Thyroid gland (tissue), 4 donors: ENCODE measurements at regions not wholly inside any gene's neighbourhood (a gene's known extent, or its start where the extent isn't known, plus 50 kb on each side); places are given as distances from the start of the nearest gene placed in this dataset.
"Not testable (repeated sequence)": the region's sequence is repeated elsewhere in the genome, so short reads cannot be mapped to it uniquely, and the experiment has no call there.

ENCODE experiments used
- DNase-seq, 2 donors: peaks; one replicate each; pipeline ENCODE4 v3.0.0-alpha.2; 2019
- H3K27ac ChIP-seq, 3 donors: fragments of 200-600 bp; sonication (generic); 1 replicate in 2 of 3; 2 replicates in 1 of 3; pipeline ENCODE4 v1.5.1; 2016 to 2019; ENCODE audit warnings: mild to moderate bottlenecking in 1 of 3, moderate library complexity in 1 of 3
- H3K27me3 ChIP-seq: fragments of 200-600 bp; sonication (generic); one replicate; pipeline ENCODE4 v1.5.1; 2019
- H3K36me3 ChIP-seq, 2 donors: fragments of 200-600 bp; sonication (generic); one replicate each; pipeline ENCODE4 v1.5.1; 2016 to 2019
- H3K4me1 ChIP-seq, 2 donors: fragments of 200-600 bp; sonication (generic); one replicate each; pipeline ENCODE4 v1.5.1; 2017 to 2019
- H3K4me3 ChIP-seq, 3 donors: fragments of 200-600 bp; sonication (generic); replicated peaks in 1 of 3; 1 replicate in 2 of 3; 2 replicates in 1 of 3; pipeline ENCODE4 v1.5.1; 2016; ENCODE audit warnings: mild to moderate bottlenecking in 1 of 3
- H3K9me3 ChIP-seq: fragments of 200-600 bp; sonication (generic); one replicate; pipeline ENCODE4 v1.5.1; 2017
- CTCF ChIP-seq, 6 experiments: fragments of 200-600 bp in 3 of 6; fragments of 450-650 bp in 3 of 6; sonication (generic) in 3 of 6; IDR thresholded peaks; one replicate each; pipeline ENCODE4 v1.5.1; 2016 to 2019; ENCODE audit warnings: antibody characterized with exemption in 6 of 6, mild to moderate bottlenecking in 2 of 6, inconsistent platforms in 1 of 6, moderate library complexity in 1 of 6
- POLR2A ChIP-seq, 2 donors: fragments of 450-650 bp; IDR thresholded peaks; one replicate each; pipeline ENCODE4 v1.6.1; 2017; ENCODE audit warnings: antibody characterized with exemption in 2 of 2, mild to moderate bottlenecking in 2 of 2, moderate library complexity in 1 of 2
- WGBS, 2 donors: methylation state at CpG; one replicate each; pipeline ENCODE4 v1.1.5; 2017; 5-methylcytosine and 5-hydroxymethylcytosine counted together
- intact Hi-C: fragments of 100-400 bp; cut with DNase I; formaldehyde crosslinking; loops from one replicate; pipeline ENCODE4 v1.15.1; 2023

DNA sequence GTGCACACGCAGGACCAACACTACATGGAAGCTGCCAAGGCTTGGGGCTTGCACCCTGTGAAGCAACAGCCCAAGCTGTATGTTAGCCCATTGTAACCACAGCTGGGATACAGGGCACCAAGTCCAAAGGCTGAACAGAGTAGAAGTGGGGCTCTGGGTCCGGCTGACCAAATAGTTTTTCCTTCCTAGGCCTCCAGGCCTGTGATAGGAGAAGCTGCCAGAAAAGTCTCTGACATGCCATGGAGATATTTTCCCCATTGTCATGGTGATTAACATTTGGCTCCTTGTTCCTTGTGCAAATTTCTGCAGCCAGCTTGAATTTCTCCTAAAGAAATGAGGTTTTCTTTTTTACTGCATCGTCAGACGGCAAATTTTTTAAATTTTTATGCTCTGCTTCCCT is 941.2 kb downstream of the FAM181B start:
- Histone ChIP-seq H3K4me3 (no peak overlapping the region), H3K27me3 (no peaks in the 10 kb centered on the region), H3K9me3 (no peaks in the 10 kb centered on the region), H3K36me3 (no peaks in the 10 kb centered on the region), H3K4me1 (no peaks in the 10 kb centered on the region), H3K27ac (no peak overlapping the region)
- DNase-seq: no peak
- intact Hi-C loops: no loop called here
- 74 to 89% methylated on average over 4 of the region's 4 CpGs for WGBS, 2 donors
- TF ChIP-seq CTCF (IDR thresholded peaks at IDR 0.05): no peak

DNA sequence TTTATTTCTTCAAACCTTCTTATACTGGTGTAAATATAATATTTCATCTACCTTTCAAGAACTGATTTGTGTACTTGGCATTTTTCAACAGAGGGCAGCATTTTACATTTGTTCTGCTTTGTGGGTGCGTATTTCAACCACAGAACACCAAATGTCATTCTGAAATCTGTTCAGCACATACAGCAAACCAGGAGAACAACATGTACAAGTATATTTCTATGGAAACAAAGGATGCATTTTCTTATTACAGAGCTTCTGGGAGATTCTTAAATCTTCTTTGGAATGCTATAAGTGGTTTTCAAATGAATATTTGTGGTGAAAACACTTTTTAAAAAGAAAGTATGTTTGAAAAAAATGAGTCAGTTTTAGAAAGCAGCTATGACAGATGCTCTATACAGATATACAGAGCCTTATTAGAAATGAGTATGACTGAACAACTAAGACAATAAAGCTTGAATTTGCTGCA is 946.0 kb downstream of the FAM181B start:
- no peak for TF ChIP-seq CTCF (IDR thresholded peaks at IDR 0.05)
- H3K4me3 ChIP-seq: no peak overlapping the region
- intact Hi-C loops: no loop called here
- no peak for DNase-seq
- no peaks in the 10 kb centered on the region for H3K36me3 ChIP-seq
- no peaks in the 10 kb centered on the region for H3K4me1 ChIP-seq
- 36 to 43% methylated on average over 1 of the region's 1 CpG for WGBS, 2 donors
- H3K27ac ChIP-seq: no peak overlapping the region
- no peaks in the 10 kb centered on the region for H3K9me3 ChIP-seq
- H3K27me3 ChIP-seq: no peaks in the 10 kb centered on the region

- Histone ChIP-seq H3K4me1 (no peaks in the 10 kb centered on the region), H3K27ac (no peak overlapping the region), H3K4me3 (no peak overlapping the region), H3K27me3 (no peaks in the 10 kb centered on the region), H3K9me3 (no peaks in the 10 kb centered on the region), H3K36me3 (no peaks in the 10 kb centered on the region)
- TF ChIP-seq CTCF (IDR thresholded peaks at IDR 0.05) (no peak), POLR2A (IDR thresholded peaks at IDR 0.05) (no peak)
- 13 to 28% methylated on average over 3 of the region's 3 CpGs for WGBS, 2 donors
- intact Hi-C loops: no loop called here
- DNase-seq: no peak
Observed at GRCh38 chr11:81772166-81772565, 961.5 kb downstream of the FAM181B start.

- intact Hi-C loops, H3K27ac ChIP-seq: not testable (repeated sequence)
Observed at GRCh38 chr11:81769906-81770305, 963.8 kb downstream of the FAM181B start.

GRCh38 chr11:81756864-81757595 is 976.6 kb downstream of the FAM181B start:
- no peak for TF ChIP-seq CTCF (IDR thresholded peaks at IDR 0.05)
- TF ChIP-seq POLR2A (IDR thresholded peaks at IDR 0.05): no peak
- no peak overlapping the region for H3K27ac ChIP-seq
- no peaks in the 10 kb centered on the region for H3K27me3 ChIP-seq
- H3K9me3 ChIP-seq: no peaks in the 10 kb centered on the region
- intact Hi-C loops: no loop called here
- 87 to 88% methylated on average over 1 of the region's 1 CpG for WGBS, 2 donors
- H3K4me1 ChIP-seq: no peaks in the 10 kb centered on the region
- no peaks in the 10 kb centered on the region for H3K36me3 ChIP-seq
- DNase-seq: no peak
- H3K4me3 ChIP-seq: no peak overlapping the region

More at GRCh38 chr11:81769906-81770305, 963.8 kb downstream of the FAM181B start:
- not testable (repeated sequence) for H3K9me3 ChIP-seq, H3K4me3 ChIP-seq, DNase-seq, H3K4me1 ChIP-seq, H3K36me3 ChIP-seq, H3K27me3 ChIP-seq
- WGBS, 2 donors: 47 to 58% methylated on average over 5 of the region's 5 CpGs
